Astrocyte (in vitro differentiated cells and primary cell): ENCODE measurements at regions not wholly inside any gene's neighbourhood (a gene's known extent, or its start where the extent isn't known, plus 50 kb on each side); places are given as distances from the start of the nearest gene placed in this dataset.
A peak's percentile ranks its signal among the peaks of the same experiment; 100 is the strongest.

Experiments used
- DNase-seq: peaks from one replicate; pipeline ENCODE4 v3.0.0-alpha.2; 2010; ENCODE audit warnings: low read depth
- FAIRE-seq: peaks from 2 replicates; lab custom pipeline; 2011; peaks lifted over from hg19 to GRCh38; lab: Jason Lieb, UNC
- H2AFZ ChIP-seq: 2 replicates; pipeline ENCODE4 v1.6.0; 2012; ENCODE audit warnings: low read depth, low read length, inconsistent platforms
- H3K27ac ChIP-seq: 2 replicates; pipeline ENCODE4 v1.5.1; 2011; ENCODE audit warnings: low read depth, low read length, inconsistent platforms
- H3K27me3 ChIP-seq: 2 replicates; pipeline ENCODE4 v1.6.0; 2011; ENCODE audit warnings: low read length, inconsistent platforms; ENCODE audit not compliant: insufficient read depth
- H3K36me3 ChIP-seq: 2 replicates; pipeline ENCODE4 v1.5.1; 2011; ENCODE audit warnings: low read length, inconsistent platforms; ENCODE audit not compliant: insufficient read depth
- H3K4me1 ChIP-seq: 2 replicates; pipeline ENCODE4 v1.5.1; 2011; ENCODE audit warnings: low read length, inconsistent platforms; ENCODE audit not compliant: insufficient read depth
- H3K4me2 ChIP-seq: 2 replicates; pipeline ENCODE4 v1.6.0; 2012; ENCODE audit warnings: low read length, inconsistent platforms
- H3K4me3 ChIP-seq: 2 replicates; pipeline ENCODE4 v1.5.1; 2011; ENCODE audit warnings: low read depth, mild to moderate bottlenecking, low read length, inconsistent platforms; ENCODE audit not compliant: insufficient read depth
- H3K79me2 ChIP-seq: 2 replicates; pipeline ENCODE4 v1.6.0; 2012; ENCODE audit warnings: mild to moderate bottlenecking, low read length, inconsistent platforms; ENCODE audit not compliant: insufficient read depth
- H3K9ac ChIP-seq: 2 replicates; pipeline ENCODE4 v1.6.0; 2012; ENCODE audit warnings: mild to moderate bottlenecking, low read length, inconsistent platforms
- H3K9me3 ChIP-seq: 2 replicates; pipeline ENCODE4 v1.5.1; 2012; ENCODE audit warnings: low read depth, mild to moderate bottlenecking, low read length, inconsistent platforms; ENCODE audit not compliant: insufficient read depth
- H4K20me1 ChIP-seq: 2 replicates; pipeline ENCODE4 v1.6.0; 2012; ENCODE audit warnings: low read length, inconsistent platforms; ENCODE audit not compliant: insufficient read depth
- H3K27ac Mint-ChIP-seq: one replicate; pipeline ENCODE4 v1.8.0; 2021; ENCODE audit warnings: mild to moderate bottlenecking, mixed read lengths; ENCODE audit not compliant: unreplicated experiment
- H3K27me3 Mint-ChIP-seq: one replicate; pipeline ENCODE4 v1.8.0; 2021; ENCODE audit warnings: low read depth, mixed read lengths; ENCODE audit not compliant: unreplicated experiment
- H3K36me3 Mint-ChIP-seq: one replicate; pipeline ENCODE4 v1.8.0; 2021; ENCODE audit warnings: low read depth, mixed read lengths; ENCODE audit not compliant: unreplicated experiment
- H3K4me1 Mint-ChIP-seq: one replicate; pipeline ENCODE4 v1.8.0; 2021; ENCODE audit warnings: low read depth, mixed read lengths; ENCODE audit not compliant: unreplicated experiment
- H3K4me3 Mint-ChIP-seq: one replicate; pipeline ENCODE4 v1.8.0; 2021; ENCODE audit warnings: mild to moderate bottlenecking, moderate library complexity, mixed read lengths; ENCODE audit not compliant: unreplicated experiment
- H3K9me3 Mint-ChIP-seq: one replicate; pipeline ENCODE4 v1.8.0; 2021; ENCODE audit warnings: mild to moderate bottlenecking, mixed read lengths; ENCODE audit not compliant: unreplicated experiment
- EZH2 ChIP-seq: IDR thresholded peaks from 2 replicates; pipeline ENCODE4 v1.6.1; 2012; ENCODE audit warnings: mild to moderate bottlenecking, low read length, inconsistent platforms; ENCODE audit not compliant: insufficient read depth
- TF ChIP-seq, protein P1 (sequence below): IDR thresholded peaks from 2 replicates; pipeline ENCODE4 v1.5.1; 2011; ENCODE audit warnings: low read depth, mild to moderate bottlenecking, inconsistent platforms, low read length, moderate library complexity; ENCODE audit not compliant: insufficient read depth

DNA sequence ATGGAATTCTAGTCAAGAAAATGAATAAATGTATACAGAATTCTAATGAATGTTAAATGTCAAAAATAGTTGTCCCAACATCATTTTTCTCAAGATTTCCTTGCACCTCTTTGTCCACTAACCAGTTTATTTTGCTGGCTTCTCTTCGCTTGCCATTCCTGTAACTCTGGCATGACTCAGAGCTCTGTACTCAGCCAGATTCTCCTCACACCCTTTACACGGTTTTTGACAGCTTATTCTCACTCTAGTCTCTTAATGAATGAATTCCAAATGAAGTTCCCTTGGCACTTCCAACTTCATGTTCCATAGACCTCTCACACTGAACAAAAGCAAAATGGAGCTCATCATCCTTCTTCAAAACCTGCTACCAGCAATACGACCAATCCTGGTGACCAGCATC lies 419.3 kb upstream of the SLIT2 start:
- peak; percentile 67 for FAIRE-seq
- peak; percentile 24 for DNase-seq
- H3K36me3 ChIP-seq: no peaks in the 10 kb centered on the region
- no peak overlapping the region for H3K4me3 Mint-ChIP-seq
- H3K27me3 ChIP-seq: no peaks in the 10 kb centered on the region
- H3K4me1 ChIP-seq: peaks cover 4% of the 10 kb centered on the region
- H3K4me1 Mint-ChIP-seq: peaks cover 4% of the 10 kb centered on the region
- no peaks in the 10 kb centered on the region for H3K36me3 Mint-ChIP-seq
- H3K9ac ChIP-seq: no peak overlapping the region
- H3K9me3 Mint-ChIP-seq: peaks cover 2% of the 10 kb centered on the region
- no peak overlapping the region for H2AFZ ChIP-seq
- peak overlapping the region; percentile 67 for H3K4me2 ChIP-seq
- H3K27ac Mint-ChIP-seq: no peak overlapping the region
- H3K79me2 ChIP-seq: no peaks in the 10 kb centered on the region
- no peak overlapping the region for H3K27ac ChIP-seq
- no peaks in the 10 kb centered on the region for H4K20me1 ChIP-seq
- TF ChIP-seq, protein P1, sequence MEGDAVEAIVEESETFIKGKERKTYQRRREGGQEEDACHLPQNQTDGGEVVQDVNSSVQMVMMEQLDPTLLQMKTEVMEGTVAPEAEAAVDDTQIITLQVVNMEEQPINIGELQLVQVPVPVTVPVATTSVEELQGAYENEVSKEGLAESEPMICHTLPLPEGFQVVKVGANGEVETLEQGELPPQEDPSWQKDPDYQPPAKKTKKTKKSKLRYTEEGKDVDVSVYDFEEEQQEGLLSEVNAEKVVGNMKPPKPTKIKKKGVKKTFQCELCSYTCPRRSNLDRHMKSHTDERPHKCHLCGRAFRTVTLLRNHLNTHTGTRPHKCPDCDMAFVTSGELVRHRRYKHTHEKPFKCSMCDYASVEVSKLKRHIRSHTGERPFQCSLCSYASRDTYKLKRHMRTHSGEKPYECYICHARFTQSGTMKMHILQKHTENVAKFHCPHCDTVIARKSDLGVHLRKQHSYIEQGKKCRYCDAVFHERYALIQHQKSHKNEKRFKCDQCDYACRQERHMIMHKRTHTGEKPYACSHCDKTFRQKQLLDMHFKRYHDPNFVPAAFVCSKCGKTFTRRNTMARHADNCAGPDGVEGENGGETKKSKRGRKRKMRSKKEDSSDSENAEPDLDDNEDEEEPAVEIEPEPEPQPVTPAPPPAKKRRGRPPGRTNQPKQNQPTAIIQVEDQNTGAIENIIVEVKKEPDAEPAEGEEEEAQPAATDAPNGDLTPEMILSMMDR: no peak
- no peak for TF ChIP-seq EZH2
- H3K27me3 Mint-ChIP-seq: peaks cover 2% of the 10 kb centered on the region
- H3K4me3 ChIP-seq: no peak overlapping the region
- no peaks in the 10 kb centered on the region for H3K9me3 ChIP-seq

DNA sequence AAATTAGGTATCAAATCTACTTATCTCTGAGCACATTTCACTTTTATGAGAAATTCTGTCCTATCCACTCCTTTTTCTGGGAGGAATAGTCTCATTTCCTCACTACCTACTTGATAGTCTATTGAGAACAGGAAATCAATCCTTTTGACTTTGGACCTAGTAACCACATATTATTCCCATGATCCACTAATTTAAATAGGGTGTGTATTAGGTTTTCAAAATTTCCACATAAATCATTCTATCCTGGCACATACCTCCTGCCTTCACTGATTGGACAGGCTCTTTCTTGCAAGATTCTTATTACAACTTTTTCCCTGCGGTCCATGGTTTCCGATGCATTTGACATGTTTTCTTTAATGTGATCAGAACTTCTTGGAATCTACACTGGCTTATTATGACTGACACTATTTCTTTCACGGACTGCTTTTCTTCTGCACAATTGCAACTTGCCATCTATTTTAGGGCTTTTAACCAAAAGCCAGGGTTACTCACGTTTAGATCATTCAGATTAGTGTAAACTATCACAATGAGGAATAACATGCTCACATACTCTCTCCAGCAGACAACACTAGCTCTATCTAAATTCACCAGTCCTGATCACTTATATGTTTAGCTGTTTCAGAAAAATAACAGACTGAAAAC lies 419.9 kb upstream of the SLIT2 start:
- Histone ChIP-seq H3K36me3 (no peaks in the 10 kb centered on the region), H3K9ac (no peak overlapping the region), H3K27ac (no peak overlapping the region), H3K4me1 (peaks cover 4% of the 10 kb centered on the region), H3K9me3 (no peaks in the 10 kb centered on the region), H3K4me2 (peak overlapping the region; percentile 67), H2AFZ (no peak overlapping the region), H4K20me1 (no peaks in the 10 kb centered on the region), H3K27me3 (no peaks in the 10 kb centered on the region), H3K4me3 (no peak overlapping the region), H3K79me2 (no peaks in the 10 kb centered on the region)
- DNase-seq (peak; percentile 63), FAIRE-seq (peak; percentile 73)
- TF ChIP-seq, protein P1: no peak
- TF ChIP-seq EZH2: no peak
- no peak overlapping the region for H3K4me3 Mint-ChIP-seq
- no peak overlapping the region for H3K27ac Mint-ChIP-seq
- H3K4me1 Mint-ChIP-seq: peaks cover 4% of the 10 kb centered on the region
- H3K36me3 Mint-ChIP-seq: no peaks in the 10 kb centered on the region
- peaks cover 2% of the 10 kb centered on the region for H3K9me3 Mint-ChIP-seq
- H3K27me3 Mint-ChIP-seq: peaks cover 2% of the 10 kb centered on the region

- Histone ChIP-seq H3K4me1 (peaks cover 4% of the 10 kb centered on the region), H3K9me3 (no peaks in the 10 kb centered on the region), H3K27me3 (no peaks in the 10 kb centered on the region), H3K4me3 (no peak overlapping the region), H3K27ac (no peak overlapping the region), H2AFZ (no peak overlapping the region), H3K4me2 (no peak overlapping the region), H3K9ac (no peak overlapping the region), H4K20me1 (no peaks in the 10 kb centered on the region), H3K79me2 (no peaks in the 10 kb centered on the region), H3K36me3 (no peaks in the 10 kb centered on the region)
- H3K4me1 Mint-ChIP-seq: peaks cover 4% of the 10 kb centered on the region
- H3K27ac Mint-ChIP-seq: no peak overlapping the region
- peaks cover 2% of the 10 kb centered on the region for H3K9me3 Mint-ChIP-seq
- H3K4me3 Mint-ChIP-seq: no peak overlapping the region
- FAIRE-seq (no peak), DNase-seq (peak; percentile 23)
- no peaks in the 10 kb centered on the region for H3K36me3 Mint-ChIP-seq
- peaks cover 2% of the 10 kb centered on the region for H3K27me3 Mint-ChIP-seq
- TF ChIP-seq, protein P1: no peak
- TF ChIP-seq EZH2: no peak
These were observed 422.6 kb upstream of the SLIT2 start for GRCh38 chr4:19829101-19829500.
